ENCODE measurements at regions not wholly inside any gene's neighbourhood (a gene's known extent, or its start where the extent isn't known, plus 50 kb on each side); places are given as distances from the start of the nearest gene placed in this dataset.
"Not testable (repeated sequence)": the region's sequence is repeated elsewhere in the genome, so short reads cannot be mapped to it uniquely, and the experiment has no call there.

DNA sequence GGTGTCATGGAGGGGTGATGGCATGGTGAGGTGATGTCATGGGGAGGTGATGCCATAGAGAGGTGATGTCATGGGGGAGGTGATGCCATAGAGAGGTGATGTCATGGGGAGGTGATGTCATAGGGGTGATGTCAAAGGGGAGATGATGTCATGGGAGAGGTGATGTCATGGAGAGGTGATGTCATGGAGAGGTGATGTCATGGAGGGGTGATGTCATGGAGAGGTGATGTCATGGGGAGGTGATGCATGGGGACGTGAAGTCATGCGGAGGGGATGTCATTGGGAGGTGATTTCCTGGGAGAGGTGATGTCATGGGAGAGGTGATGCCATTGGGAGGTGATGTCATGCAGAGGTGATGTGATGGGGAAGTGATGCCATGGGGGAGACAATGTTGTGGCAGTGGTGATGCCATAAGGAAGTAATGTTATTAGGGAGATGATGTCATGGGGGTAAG lies 92.1 kb upstream of the C1orf174 start:
- DNase-seq (ENCODE audit: low read depth), result no peak

DNA sequence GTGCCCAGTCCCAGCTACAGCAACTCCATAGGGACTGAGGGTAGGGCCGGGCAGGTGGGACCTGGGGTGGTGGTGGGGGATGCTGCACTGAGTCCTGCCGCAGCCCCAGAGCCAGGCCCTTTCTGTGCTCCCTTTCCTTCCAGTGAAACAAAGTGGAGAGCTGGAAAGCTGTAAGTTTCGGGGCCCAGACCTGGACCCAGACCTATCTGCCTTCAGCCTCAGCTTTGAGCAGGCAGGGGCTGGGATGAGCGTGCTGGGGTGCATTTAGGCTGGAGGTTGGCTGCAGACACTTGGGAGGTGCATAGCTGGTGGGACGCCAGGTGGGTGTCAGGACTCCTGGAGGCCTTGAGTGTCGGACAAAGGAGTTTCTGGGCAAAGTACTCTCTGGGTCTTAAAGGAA lies 92.7 kb upstream of the C1orf174 start:
- no peak for DNase-seq (ENCODE audit: low read depth)

DNA sequence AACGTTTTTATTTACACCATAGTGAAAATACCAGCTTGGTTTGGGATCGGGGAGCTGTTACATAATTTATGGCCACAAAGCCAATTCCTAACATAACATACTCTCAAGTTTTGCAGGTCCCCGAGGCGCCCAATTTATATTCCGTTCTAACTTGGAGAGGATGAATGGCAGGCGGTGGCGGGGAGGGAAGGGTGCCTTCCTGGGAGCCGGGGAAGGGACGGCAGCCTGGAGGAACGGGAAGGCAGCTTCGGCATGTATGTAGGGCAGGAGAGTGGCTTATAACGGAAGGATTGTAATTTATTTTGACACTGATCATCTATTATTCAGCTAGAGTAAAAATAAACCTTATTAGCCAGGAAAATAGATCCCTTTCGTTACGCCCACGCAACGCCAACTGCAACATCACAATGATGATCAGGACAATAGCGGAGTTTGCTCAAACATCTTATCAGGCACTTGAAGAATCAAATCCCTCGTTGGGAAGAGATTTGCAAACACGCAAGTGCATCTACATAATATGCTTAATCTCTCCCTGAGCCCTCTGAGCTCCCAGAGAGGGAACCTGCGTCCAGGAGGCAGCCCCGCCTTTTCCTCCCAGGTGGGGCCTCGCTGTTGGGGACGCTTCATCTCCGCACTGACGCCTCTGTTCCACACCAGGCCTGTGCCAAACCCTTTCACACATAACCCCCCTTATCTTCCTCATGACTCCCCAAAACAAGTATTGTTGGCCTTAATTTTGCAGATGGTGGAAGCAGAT lies 93.7 kb upstream of the C1orf174 start:
- no peak for DNase-seq (ENCODE audit: low read depth)

DNA sequence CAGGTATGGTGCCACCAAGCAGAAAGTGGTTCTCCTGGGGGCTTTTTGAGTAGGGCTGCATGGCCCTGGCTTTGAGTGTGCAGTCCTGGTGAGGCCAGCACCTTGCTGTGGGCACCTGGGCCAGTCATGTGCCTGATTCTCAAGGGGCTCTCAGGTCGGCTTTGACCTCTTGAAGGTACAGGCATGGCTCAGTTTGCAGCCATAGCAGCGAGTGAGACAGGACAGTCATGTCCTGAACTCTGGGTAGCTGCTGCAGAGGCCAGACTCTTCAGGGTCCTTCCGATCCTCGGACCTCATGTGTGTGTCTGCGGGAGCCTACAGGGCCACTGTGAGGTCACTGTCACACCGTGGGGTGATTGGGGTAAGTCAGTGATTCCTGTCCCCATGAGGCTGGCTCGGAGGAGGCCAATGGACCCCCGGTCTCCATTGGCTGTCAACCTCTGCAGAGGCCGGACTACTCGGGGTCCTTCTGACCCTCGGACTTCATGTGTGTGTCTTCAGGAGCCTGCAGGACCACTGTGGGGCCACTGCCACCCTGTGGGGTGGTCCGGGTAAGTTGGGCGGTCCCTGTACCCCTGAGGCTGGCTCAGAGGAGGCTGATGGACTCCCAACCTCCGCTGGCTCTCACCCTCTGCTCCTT lies 95.2 kb upstream of the C1orf174 start:
- no peak for DNase-seq (ENCODE audit: low read depth)

DNA sequence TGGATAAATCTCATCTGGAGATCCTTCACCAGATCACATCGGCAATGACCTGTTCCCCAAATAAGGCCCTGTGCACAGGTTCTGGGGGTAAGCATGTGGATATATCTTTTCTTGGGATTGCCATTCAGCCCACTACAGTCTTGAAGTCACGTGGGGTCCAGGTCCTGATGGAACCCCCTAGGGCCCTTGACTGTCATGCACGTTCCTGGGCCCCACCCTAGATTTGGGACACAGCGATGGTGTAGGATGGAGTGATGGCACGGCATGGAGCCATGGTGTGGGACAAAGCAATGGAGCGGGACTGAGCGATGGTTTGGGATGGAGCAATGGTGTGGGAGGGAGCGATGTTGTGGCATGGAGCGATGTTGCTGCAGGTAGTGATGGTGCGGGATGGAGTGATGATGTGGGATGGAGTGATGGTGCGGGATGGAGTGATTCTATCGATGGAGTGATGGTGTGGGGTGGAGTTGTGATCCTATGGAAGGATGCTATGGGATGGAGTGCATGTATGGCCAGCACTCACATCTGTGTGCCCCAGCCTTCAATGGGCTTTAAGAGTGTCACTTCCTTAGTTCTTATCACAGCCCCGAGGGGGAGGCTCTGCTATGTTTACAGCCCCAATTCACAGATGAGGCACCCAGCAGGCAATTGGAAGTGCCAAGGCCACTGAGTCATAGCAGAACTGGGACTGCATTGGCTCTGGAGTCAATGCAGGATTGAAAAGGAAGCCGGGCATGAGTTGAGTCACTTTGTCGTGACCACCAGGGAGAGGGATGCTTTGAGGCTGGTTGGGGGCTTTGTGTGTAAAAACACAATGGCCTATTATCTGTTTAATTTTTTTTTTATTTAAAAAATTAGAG lies 97.0 kb upstream of the C1orf174 start:
- DNase-seq (ENCODE audit: low read depth), result no peak

DNA sequence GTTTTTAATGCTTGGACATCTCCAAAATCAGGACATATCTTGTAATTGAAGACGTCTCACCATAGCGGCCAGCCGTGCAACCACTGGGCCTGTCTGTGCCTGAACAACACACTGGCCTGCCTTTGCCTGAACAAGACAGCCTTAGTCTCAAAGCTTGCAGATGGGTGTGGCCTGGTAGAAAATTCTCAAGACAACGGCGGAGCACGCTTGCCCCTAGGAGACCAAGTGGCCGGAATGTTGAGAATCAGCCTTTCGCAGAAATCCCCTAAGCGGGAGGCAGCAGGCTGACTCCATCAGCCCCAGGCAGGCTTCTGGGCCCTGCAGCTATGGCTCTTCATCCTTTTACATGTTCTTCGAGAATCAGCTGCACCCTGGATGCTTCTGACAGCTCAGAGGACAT lies 98.0 kb upstream of the C1orf174 start:
- DNase-seq (ENCODE audit: low read depth), result no peak

DNA sequence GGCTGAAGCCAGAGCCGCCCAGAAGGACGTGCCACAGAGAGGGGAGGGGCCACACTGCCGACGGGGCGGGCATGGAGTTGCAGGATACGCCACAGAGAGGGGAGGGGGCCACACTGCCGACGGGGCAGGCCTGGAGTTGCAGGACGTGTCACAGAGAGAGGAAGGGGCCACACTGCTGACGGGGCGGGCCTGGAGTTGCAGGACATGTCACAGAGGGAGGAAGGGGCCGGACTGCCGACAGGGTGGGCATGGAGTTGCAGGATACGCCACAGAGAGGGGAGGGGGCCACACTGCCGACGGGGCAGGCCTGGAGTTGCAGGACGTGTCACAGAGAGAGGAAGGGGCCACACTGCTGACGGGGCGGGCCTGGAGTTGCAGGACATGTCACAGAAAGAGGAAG lies 99.4 kb upstream of the C1orf174 start:
- not testable (repeated sequence) for DNase-seq (ENCODE audit: low read depth)

DNA sequence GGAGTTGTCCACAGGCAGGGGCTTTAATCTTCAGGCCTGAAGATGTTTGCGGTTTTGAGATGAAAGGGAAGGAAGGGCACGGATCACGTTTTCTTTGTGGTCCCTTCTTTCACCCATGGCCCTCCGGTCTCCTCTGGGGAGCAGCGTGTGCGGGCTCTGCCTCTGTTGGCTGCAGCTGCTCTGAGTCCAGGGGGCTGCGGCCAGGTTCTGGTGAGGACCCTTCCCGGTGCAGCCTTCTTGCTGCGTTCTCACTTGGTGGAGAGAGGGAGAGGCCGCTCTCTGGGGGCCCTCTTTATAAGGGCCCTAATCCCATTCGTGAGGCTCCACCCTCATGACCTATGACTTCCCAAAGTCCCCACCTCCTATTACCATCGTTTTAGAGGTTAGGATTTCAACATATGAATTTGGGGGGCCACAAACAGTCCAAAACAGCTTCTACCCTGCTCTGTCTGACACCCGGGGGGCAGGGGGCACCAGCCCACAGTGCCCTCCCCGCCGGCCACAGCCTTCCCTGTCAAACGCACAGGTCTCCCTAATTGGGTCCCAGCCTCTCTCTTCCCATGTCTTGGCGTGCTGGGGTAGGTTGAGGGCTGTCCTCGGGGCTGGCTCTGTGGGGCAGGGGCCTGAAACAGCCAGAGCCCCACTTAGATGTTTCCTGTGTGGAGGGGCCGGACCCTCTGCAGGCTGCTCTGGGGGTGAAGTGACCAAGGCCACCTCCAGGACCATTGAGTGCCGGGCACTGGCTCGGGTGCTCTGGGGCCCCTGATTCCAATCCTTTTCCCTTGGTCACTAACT lies 100.1 kb upstream of the C1orf174 start:
- DNase-seq (ENCODE audit: low read depth), result no peak

DNA sequence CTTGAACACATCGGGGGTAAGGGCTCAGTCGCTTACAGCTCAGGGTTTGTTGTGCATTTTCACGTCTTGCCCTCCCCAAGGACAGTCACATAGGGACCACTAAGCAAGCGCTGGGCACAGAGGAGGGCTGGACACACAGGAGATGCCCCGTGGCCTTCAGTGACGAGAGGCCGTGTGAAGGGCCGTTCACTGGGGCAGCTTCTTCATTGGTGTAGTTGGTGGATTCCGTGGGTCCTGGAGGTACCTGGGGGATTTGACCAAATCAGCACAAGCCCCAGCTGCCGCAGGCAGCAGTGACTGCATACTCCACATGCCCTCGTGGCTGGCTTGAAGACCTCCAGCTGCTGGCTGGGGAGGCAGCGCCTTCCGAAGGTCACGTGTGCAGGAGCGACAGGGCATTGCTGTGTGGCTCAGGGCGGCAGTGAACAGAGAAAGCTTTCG lies 100.8 kb upstream of the C1orf174 start:
- no peak for DNase-seq (ENCODE audit: low read depth)

DNA sequence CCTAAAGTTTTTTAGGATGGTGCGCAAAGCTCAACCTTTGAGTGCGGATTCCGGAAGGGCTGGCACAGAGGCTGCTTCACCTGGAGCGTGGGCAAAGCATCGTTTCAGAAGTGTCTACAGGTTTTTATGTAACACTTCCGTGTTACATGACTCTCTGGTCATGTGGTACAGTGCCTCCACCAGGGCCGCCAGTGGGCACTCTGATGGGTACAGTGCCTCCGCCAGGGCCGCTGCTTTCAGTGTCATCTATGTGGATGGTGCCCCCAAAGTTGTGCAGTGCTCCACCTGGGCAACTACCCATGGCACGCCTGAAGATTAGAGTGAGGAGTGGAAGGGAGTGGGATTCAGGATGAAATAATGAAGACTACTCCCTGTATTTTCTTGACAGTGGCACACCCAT lies 101.4 kb upstream of the C1orf174 start:
- no peak for DNase-seq (ENCODE audit: low read depth)

DNA sequence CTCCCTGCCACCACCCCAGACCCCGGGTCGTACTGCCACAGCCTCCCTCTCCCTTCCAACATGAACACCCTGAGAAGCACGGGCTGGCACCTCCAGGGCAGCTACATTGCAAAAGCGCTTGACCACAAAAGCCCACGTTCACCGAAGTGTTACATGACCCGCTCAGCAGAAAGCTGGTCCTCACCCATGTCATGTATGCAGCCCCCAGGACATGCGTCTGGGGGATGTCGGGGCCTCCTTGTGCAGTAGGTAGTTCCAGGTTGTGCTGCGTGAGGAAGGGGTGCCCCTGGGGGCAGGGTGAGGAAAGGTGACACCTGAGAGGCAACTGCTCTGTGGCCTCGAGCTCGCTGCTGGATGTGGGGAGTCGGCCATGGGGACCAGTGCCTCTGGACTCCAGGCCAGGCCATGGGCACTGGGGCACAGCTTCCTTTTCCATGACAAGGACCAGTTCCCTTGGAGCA lies 102.0 kb upstream of the C1orf174 start:
- DNase-seq (ENCODE audit: low read depth), result no peak

DNA sequence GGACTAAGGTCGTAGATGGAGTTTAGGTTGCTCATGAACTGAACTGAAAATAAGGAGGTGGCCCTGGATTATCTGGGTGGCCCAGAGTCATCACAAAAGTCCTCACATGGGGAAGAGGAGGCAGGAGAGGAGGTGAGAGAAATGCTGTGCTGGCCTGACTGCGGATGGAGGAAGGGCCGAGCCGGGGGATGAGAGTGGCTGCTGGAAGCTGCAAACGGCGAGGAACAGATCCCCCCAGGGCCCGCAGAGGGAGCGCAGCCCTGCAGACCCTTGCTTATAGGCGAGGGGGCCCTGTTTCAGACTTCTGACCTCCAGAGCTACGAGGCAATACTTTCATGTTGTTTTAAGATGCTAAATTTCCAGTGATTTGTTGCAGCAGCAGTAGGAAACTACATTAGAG lies 102.7 kb upstream of the C1orf174 start:
- no peak for DNase-seq (ENCODE audit: low read depth)

DNA sequence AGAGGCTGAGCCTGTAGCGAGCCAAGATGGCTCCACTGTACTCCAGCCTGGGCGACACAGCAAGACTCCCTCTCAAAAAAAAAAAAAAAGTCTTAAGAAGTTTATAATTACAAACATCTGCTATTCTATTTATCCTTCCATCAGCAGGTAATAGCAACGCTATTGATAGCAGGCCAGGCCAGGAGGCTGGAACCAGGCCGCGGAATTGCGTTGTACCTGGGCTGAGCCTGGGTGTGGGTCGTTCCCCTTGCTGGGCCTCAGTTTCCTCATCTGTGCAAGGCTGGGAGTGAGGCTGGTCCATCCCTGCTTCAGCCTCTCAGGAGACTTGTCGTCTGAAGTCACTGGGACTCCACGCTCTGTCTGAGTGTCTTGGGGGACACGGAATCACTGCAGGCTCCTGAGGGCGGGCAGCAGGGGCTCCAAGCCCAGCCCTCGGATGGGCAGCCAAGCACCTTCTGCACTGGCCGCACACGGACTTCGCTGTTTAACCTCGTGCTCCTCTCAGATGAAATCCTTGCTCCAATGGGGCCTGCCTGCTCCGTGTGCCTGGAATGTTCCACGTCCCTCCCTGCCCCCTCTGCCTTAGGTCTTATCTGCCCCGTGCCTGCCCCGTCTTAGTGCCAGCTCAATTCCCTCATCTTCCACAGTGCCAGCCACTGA lies 103.9 kb upstream of the C1orf174 start:
- DNase-seq (ENCODE audit: low read depth), result no peak

DNA sequence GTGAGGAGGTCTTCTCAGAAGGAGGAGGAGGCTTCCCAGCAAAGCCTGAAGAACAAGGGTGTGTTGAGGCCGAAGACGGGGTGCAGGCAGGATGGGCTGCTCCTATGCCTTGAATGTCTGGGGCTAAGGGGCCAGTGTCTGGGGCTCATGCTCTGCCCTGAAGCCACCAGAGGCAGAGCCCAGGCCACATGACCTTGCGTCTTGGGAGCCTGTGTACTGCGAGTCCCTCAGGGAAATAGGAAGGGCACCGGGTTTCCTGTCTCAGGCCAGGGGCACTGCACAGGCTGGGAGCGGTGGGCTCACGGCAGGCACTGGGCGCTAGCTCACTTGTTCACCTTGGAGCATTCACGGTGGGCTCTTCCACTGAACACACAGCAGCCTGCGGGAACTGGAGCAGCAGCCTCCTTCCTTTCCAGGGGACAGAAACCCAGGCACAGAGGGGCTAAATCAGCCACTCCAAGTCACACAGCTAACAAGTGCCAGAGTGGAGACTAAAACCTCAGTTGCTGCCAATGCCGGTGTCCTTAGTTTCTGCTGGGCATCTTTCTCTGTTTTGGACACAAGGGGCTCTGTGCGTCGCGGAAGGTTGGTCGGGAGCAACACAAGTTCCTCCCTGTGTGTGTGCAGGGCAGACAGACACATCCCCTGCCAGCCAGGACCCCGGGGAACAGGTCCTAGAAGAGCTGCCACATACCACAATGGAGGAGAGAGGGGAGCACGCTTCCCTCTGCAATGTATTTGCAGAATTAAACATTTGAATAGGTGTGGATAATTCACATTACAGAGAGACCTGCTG lies 104.8 kb upstream of the C1orf174 start:
- no peak for DNase-seq (ENCODE audit: low read depth)

DNA sequence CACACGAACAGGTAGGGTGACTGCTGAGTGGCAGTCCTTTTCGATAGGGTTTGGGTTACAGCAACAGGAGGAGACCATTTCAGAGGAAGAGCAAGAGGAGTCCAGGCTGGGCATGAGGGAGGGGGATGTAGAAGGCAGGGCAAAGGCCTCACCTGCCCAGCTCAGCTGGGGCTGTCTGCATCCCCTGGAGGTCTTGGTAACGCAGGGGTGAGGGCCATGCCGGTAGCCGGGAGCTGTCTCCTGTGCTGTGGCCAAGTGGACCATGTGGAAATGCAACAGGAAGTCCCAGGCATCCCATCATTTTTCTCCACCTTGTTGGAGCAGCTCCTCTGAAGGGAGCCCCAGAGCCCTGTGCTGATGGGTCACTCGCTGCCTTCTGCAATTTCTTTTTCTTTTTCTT lies 105.4 kb upstream of the C1orf174 start:
- DNase-seq (ENCODE audit: low read depth), result no peak

DNA sequence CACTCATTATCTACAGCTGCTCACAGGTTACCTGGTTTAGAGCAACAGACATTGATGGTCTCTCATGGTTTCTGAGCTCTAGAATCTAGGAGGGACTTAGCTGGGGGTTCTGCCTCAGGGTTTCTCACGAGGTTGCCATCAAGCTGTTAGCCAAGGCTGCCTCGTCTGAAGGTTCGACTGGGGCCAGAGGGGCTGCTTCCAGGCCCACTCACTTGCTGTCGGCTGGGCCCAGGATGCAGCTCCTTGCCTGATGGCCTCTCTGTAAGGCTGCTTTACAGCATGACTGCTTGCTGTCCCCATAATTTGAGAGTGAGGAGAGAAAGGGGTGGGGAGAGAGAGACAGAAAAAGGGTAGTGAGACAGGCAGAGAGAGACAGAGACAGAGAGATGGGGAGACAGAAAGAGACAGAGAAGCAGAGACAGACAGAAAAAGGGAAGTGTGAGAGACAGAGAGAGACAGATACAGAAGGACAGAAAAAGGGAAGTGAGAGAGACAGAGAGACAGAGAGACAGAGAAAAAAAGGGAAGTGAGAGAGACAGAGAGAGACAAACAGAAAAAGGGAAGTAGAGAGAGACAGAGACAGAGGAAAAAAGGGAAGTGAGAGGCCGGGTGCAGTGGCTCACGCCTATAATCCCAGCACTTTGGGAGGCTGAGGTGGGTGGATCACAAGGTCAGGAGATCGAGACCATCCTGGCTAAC lies 106.8 kb upstream of the C1orf174 start:
- DNase-seq (ENCODE audit: low read depth), result no peak

DNA sequence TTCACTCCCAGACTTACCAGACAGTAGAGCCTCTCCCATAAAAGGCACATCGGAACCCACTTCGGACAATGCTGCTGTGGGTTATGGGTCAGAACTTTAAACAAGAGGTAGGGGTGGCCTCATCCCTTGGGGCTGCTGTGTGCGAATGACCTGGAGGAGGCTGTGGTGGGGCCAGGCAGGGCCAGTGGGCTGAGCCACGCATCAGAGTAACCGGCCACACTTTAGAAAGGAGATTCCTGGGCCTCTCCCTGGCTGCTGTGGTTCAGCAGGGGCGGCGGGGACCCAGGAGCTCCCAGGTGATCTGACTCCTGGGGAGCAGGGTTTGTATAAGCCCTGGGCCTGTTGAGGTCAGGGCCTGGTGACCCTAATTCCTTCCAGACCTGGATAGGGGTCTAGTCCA lies 110.2 kb upstream of the C1orf174 start:
- no peak for DNase-seq (ENCODE audit: low read depth)

DNA sequence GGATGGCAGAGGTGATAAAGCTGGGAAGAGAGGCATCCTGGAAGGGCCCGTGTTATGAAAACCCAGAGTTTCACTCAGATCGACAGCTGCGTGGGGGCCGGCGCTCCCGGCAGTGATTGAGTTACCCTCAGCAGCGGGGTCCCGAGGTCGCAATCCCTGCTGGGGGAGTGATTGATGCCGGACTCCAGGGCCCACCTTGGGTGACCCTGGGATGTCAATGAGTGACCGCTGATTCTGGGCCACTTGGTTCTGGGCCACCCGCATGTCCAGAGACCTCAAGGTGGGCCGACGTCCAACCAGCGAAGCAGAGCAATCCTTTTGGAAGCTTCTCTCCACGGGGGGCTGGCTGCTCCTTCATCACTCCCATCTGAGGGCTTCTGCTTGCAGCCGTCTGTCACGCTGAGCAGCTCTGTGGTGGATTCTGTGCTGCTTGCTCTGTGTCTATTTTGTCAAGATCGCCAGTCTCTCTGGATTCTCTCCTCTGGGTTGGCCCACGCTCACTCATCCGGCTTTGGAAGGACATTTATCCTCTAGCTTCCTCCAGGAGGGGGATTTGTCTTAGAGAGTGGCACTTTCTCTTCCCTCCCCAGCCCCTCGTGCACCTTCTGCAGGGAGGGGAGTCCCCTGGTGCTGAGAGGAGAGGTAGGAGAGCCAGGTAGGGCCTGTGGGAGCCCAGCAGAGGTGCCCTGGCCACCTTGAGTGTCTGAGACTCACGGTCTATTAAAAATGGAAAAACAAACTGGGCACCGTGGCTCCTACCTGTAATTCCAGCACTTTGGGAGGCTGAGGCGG lies 110.9 kb upstream of the C1orf174 start:
- no peak for DNase-seq (ENCODE audit: low read depth)

All from myocyte (in vitro differentiated cells).